Tibial nerve (tissue), 3 donors: ENCODE measurements at regions not wholly inside any gene's neighbourhood (a gene's known extent, or its start where the extent isn't known, plus 50 kb on each side); places are given as distances from the start of the nearest gene placed in this dataset.

Experiments
- POLR2A ChIP-seq, 2 donors: fragments of 450-650 bp; IDR thresholded peaks; one replicate each; pipeline ENCODE4 v1.6.1; 2017; ENCODE audit warnings: antibody characterized with exemption in 2 of 2, mild to moderate bottlenecking in 2 of 2, moderate library complexity in 2 of 2
- TF ChIP-seq, protein P1 (sequence below), 5 experiments: fragments of 200-600 bp in 3 of 5; fragments of 450-650 bp in 2 of 5; sonication (generic) in 3 of 5; IDR thresholded peaks; one replicate each; pipeline ENCODE4 v1.5.1; 2016 to 2019; ENCODE audit warnings: antibody characterized with exemption in 5 of 5, mild to moderate bottlenecking in 3 of 5, moderate library complexity in 2 of 5

- TF ChIP-seq, protein P1, sequence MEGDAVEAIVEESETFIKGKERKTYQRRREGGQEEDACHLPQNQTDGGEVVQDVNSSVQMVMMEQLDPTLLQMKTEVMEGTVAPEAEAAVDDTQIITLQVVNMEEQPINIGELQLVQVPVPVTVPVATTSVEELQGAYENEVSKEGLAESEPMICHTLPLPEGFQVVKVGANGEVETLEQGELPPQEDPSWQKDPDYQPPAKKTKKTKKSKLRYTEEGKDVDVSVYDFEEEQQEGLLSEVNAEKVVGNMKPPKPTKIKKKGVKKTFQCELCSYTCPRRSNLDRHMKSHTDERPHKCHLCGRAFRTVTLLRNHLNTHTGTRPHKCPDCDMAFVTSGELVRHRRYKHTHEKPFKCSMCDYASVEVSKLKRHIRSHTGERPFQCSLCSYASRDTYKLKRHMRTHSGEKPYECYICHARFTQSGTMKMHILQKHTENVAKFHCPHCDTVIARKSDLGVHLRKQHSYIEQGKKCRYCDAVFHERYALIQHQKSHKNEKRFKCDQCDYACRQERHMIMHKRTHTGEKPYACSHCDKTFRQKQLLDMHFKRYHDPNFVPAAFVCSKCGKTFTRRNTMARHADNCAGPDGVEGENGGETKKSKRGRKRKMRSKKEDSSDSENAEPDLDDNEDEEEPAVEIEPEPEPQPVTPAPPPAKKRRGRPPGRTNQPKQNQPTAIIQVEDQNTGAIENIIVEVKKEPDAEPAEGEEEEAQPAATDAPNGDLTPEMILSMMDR (IDR thresholded peaks at IDR 0.05): no peak
- no peak for TF ChIP-seq POLR2A (IDR thresholded peaks at IDR 0.05)
Observed at GRCh38 chrX:142483965-142484364, 278.9 kb upstream of the MAGEC2 start.
